Stomach (tissue), 8 donors: ENCODE measurements at regions not wholly inside any gene's neighbourhood (a gene's known extent, or its start where the extent isn't known, plus 50 kb on each side); places are given as distances from the start of the nearest gene placed in this dataset.
A peak's percentile ranks its signal among the peaks of the same experiment; 100 is the strongest.

Experiments used
- DNase-seq, 2 donors: peaks; one replicate each; pipeline versions ENCODE4 v3.0.0 to v3.0.0-alpha.2; 2013 to 2019
- H3K27ac ChIP-seq, 5 donors: fragments of 200-600 bp in 4 of 5; sonication (generic) in 4 of 5; one replicate each; pipeline ENCODE4 v1.5.1; 2013 to 2019; ENCODE audit warnings: mild to moderate bottlenecking in 1 of 5, moderate library complexity in 1 of 5
- H3K27me3 ChIP-seq, 3 donors: fragments of 200-600 bp; sonication (generic); one replicate each; pipeline ENCODE4 v1.5.1; 2017 to 2019; ENCODE audit warnings: mixed run types in 1 of 3
- H3K36me3 ChIP-seq, 4 donors: fragments of 200-600 bp; sonication (generic); 1 replicate in 3 of 4; 2 replicates in 1 of 4; pipeline ENCODE4 v1.5.1; 2016 to 2019
- H3K4me1 ChIP-seq, 4 donors: fragments of 200-600 bp; sonication (generic); one replicate each; pipeline ENCODE4 v1.5.1; 2016 to 2019
- H3K4me3 ChIP-seq, 4 donors: fragments of 200-600 bp; sonication (generic) in 3 of 4; one replicate each; pipeline ENCODE4 v1.5.1; 2016 to 2019; ENCODE audit warnings: mild to moderate bottlenecking in 1 of 4
- H3K9me3 ChIP-seq, 4 donors: fragments of 200-600 bp; sonication (generic); one replicate each; pipeline ENCODE4 v1.5.1; 2016 to 2019
- CTCF ChIP-seq, 7 experiments: fragments of 450-650 bp in 4 of 7; fragments of 200-600 bp in 3 of 7; sonication (generic) in 3 of 7; IDR thresholded peaks; one replicate each; pipeline ENCODE4 v1.5.1; 2016 to 2019; ENCODE audit warnings: antibody characterized with exemption in 7 of 7, control low read depth in 2 of 7, mild to moderate bottlenecking in 1 of 7
- EP300 ChIP-seq: sonication (generic); formaldehyde crosslinking; IDR thresholded peaks from one replicate; pipeline ENCODE4 v1.6.1; 2017; ENCODE audit warnings: antibody characterized with exemption
- POLR2A ChIP-seq, 4 donors: fragments of 450-650 bp; IDR thresholded peaks; one replicate each; pipeline ENCODE4 v1.6.1; 2016; ENCODE audit warnings: antibody characterized with exemption in 4 of 4, control low read depth in 2 of 4, mild to moderate bottlenecking in 1 of 4, moderate library complexity in 1 of 4
- POLR2AphosphoS5 ChIP-seq, 3 donors: sonication (generic); formaldehyde crosslinking; IDR thresholded peaks; one replicate each; pipeline ENCODE4 v1.6.1; 2016; ENCODE audit warnings: antibody characterized with exemption in 3 of 3
- WGBS, 5 donors: extraction: QIAGEN DNeasy Blood & Tissue Kit in 3 of 5; methylation state at CpG; one replicate each; pipeline versions ENCODE4 v1.1.5 to v1.1.7; 2013 to 2018; 5-methylcytosine and 5-hydroxymethylcytosine counted together
- intact Hi-C: fragments of 100-400 bp; cut with DNase I; formaldehyde crosslinking; loops from one replicate; pipeline ENCODE4 v1.15.1; 2023; ENCODE audit warnings: low total_unique reads
- donor health status: healthy with polysubstance abuse.
- donor health status: Bipolar disorder and iron deficiency.
- donor health status: healthy.

- H3K4me1 ChIP-seq = peaks cover 0 to 4% (median 0%) of the 10 kb centered on the region in 4 donors
- no peaks in the 10 kb centered on the region for H3K36me3 ChIP-seq
- H3K27me3 ChIP-seq = no peaks in the 10 kb centered on the region
- no peak overlapping the region for H3K4me3 ChIP-seq
- intact Hi-C loops = no loop called here
- TF ChIP-seq CTCF (IDR thresholded peaks at IDR 0.05) (no peak), EP300 (no peak), POLR2AphosphoS5 (IDR thresholded peaks at IDR 0.05) (no peak), POLR2A (IDR thresholded peaks at IDR 0.05) (no peak)
- WGBS, 5 donors = 26 to 65% (median 35%) methylated on average over 1 of the region's 1 CpG
- no peak for DNase-seq
- no peak overlapping the region for H3K27ac ChIP-seq
- no peaks in the 10 kb centered on the region for H3K9me3 ChIP-seq
Observed at GRCh38 chr14:49139593-49139992, 446.6 kb downstream of the RPS29 start.

GRCh38 chr14:49134940-49135339, 451.2 kb downstream of the RPS29 start:
- peak in 1 of 2 donors; percentile 19 for DNase-seq
- Histone ChIP-seq H3K4me1 (no peaks in the 10 kb centered on the region), H3K4me3 (no peak overlapping the region), H3K36me3 (no peaks in the 10 kb centered on the region), H3K27me3 (no peaks in the 10 kb centered on the region), H3K9me3 (peaks cover 0 to 10% (median 5%) of the 10 kb centered on the region in 4 donors), H3K27ac (no peak overlapping the region)
- TF ChIP-seq EP300 (no peak), POLR2A (IDR thresholded peaks at IDR 0.05) (no peak), CTCF (IDR thresholded peaks at IDR 0.05) (no peak), POLR2AphosphoS5 (IDR thresholded peaks at IDR 0.05) (no peak)
- intact Hi-C loops = no loop called here
- 28 to 43% (median 38%) methylated on average over 3 of the region's 3 CpGs for WGBS, 5 donors

- TF ChIP-seq POLR2A (IDR thresholded peaks at IDR 0.05) = no peak
- TF ChIP-seq CTCF (IDR thresholded peaks at IDR 0.05) = no peak
- TF ChIP-seq EP300 = no peak
- TF ChIP-seq POLR2AphosphoS5 (IDR thresholded peaks at IDR 0.05) = no peak
- DNase-seq = no peak
Observed at GRCh38 chr14:49121246-49121645, 464.9 kb downstream of the RPS29 start.

GRCh38 chr14:49114161-49114893, 471.9 kb downstream of the RPS29 start:
- Histone ChIP-seq H3K27ac (no peak overlapping the region), H3K36me3 (no peaks in the 10 kb centered on the region), H3K27me3 (no peaks in the 10 kb centered on the region), H3K4me1 (no peaks in the 10 kb centered on the region), H3K9me3 (no peaks in the 10 kb centered on the region), H3K4me3 (no peak overlapping the region)
- intact Hi-C loops = no loop called here
- TF ChIP-seq EP300 = no peak
- TF ChIP-seq POLR2A (IDR thresholded peaks at IDR 0.05) = no peak
- no peak for TF ChIP-seq POLR2AphosphoS5 (IDR thresholded peaks at IDR 0.05)
- no peak for TF ChIP-seq CTCF (IDR thresholded peaks at IDR 0.05)
- WGBS, 5 donors = 57 to 68% (median 62%) methylated on average over 6 of the region's 6 CpGs
- no peak for DNase-seq

More at GRCh38 chr14:49121246-49121645, 464.9 kb downstream of the RPS29 start:
- Histone ChIP-seq H3K36me3 (no peaks in the 10 kb centered on the region), H3K9me3 (no peaks in the 10 kb centered on the region), H3K27ac (no peak overlapping the region), H3K4me1 (no peaks in the 10 kb centered on the region), H3K27me3 (no peaks in the 10 kb centered on the region), H3K4me3 (no peak overlapping the region)
- intact Hi-C loops = no loop called here
- WGBS, 5 donors = 76 to 84% (median 83%) methylated on average over 5 of the region's 5 CpGs
